CD14-positive monocyte (primary cell): ENCODE measurements at regions not wholly inside any gene's neighbourhood (a gene's known extent, or its start where the extent isn't known, plus 50 kb on each side); places are given as distances from the start of the nearest gene placed in this dataset.

Experiments used
- DNase-seq, 3 donors: peaks; one replicate each; pipeline ENCODE4 v3.0.0-alpha.2; 2011 to 2022
- H2AFZ ChIP-seq: 2 replicates; pipeline ENCODE4 v1.6.0; 2012; ENCODE audit warnings: mild to moderate bottlenecking, low read depth, low read length, inconsistent platforms; ENCODE audit not compliant: insufficient read depth, poor library complexity, severe bottlenecking
- H3K27ac ChIP-seq, 2 donors: 1 replicate in 1 of 2; 2 replicates in 1 of 2; pipeline ENCODE4 v1.5.1; 2012 to 2013; ENCODE audit warnings: low read length in 2 of 2, control low read depth in 1 of 2, inconsistent platforms in 1 of 2, low read depth in 1 of 2, mild to moderate bottlenecking in 1 of 2
- H3K27me3 ChIP-seq, 2 donors: one replicate each; pipeline versions ENCODE4 v1.6.0 to v1.6.1; 2011 to 2013; ENCODE audit warnings: low read length in 2 of 2; ENCODE audit not compliant: control insufficient read depth in 2 of 2, insufficient read depth in 2 of 2
- H3K36me3 ChIP-seq, 2 donors: replicated peaks in 1 of 2; 1 replicate in 1 of 2; 2 replicates in 1 of 2; pipeline versions ENCODE4 v1.5.1 to v1.6.1; 2012 to 2013; ENCODE audit warnings: low read length in 2 of 2, control low read depth in 1 of 2, inconsistent platforms in 1 of 2, mild to moderate bottlenecking in 1 of 2; ENCODE audit not compliant: insufficient read depth in 2 of 2, control insufficient read depth in 1 of 2
- H3K4me1 ChIP-seq, 2 donors: 1 replicate in 1 of 2; 2 replicates in 1 of 2; pipeline versions ENCODE4 v1.5.1 to v1.6.1; 2012 to 2013; ENCODE audit warnings: low read length in 2 of 2, control low read depth in 1 of 2, inconsistent platforms in 1 of 2, mild to moderate bottlenecking in 1 of 2, moderate library complexity in 1 of 2; ENCODE audit not compliant: insufficient read depth in 2 of 2, control insufficient read depth in 1 of 2
- H3K4me2 ChIP-seq: replicated peaks from 2 replicates; pipeline ENCODE3; 2012; ENCODE audit warnings: low read length, moderate library complexity, mild to moderate bottlenecking; ENCODE audit not compliant: poor library complexity, severe bottlenecking; ENCODE audit errors: extremely low read depth
- H3K4me3 ChIP-seq, 3 experiments: fragments of 200-600 bp in 1 of 3; sonication (generic) in 1 of 3; replicated peaks in 1 of 3; 1 replicate in 2 of 3; 2 replicates in 1 of 3; pipeline ENCODE4 v1.5.1; 2011 to 2013; ENCODE audit warnings: low read length in 3 of 3, mild to moderate bottlenecking in 3 of 3, control low read depth in 2 of 3, low read depth in 2 of 3, inconsistent platforms in 1 of 3, moderate library complexity in 1 of 3
- H3K79me2 ChIP-seq: 2 replicates; pipeline ENCODE4 v1.6.0; 2012; ENCODE audit warnings: mild to moderate bottlenecking, control low read depth, inconsistent platforms, low read length, moderate library complexity; ENCODE audit not compliant: insufficient read depth
- H3K9ac ChIP-seq: 2 replicates; pipeline ENCODE4 v1.6.0; 2017; ENCODE audit warnings: low read length, mild to moderate bottlenecking; ENCODE audit not compliant: insufficient read depth, poor library complexity, severe bottlenecking
- H3K9me3 ChIP-seq, 2 donors: replicated peaks in 1 of 2; 1 replicate in 1 of 2; 2 replicates in 1 of 2; pipeline versions ENCODE4 v1.5.1 to v1.6.1; 2012 to 2013; ENCODE audit warnings: low read length in 2 of 2, control low read depth in 1 of 2; ENCODE audit not compliant: control insufficient read depth in 1 of 2, insufficient read depth in 1 of 2
- H4K20me1 ChIP-seq: 2 replicates; pipeline ENCODE4 v1.6.0; 2012; ENCODE audit warnings: mild to moderate bottlenecking, low read length, control low read depth, moderate library complexity; ENCODE audit not compliant: insufficient read depth
- H3K27ac Mint-ChIP-seq, 7 donors: one replicate each; pipeline ENCODE4 v1.8.0; 2020; ENCODE audit warnings: mild to moderate bottlenecking in 7 of 7, mixed read lengths in 7 of 7, moderate library complexity in 6 of 7, inconsistent platforms in 2 of 7
- H3K27me3 Mint-ChIP-seq, 3 donors: one replicate each; pipeline ENCODE4 v1.8.0; 2021 to 2022; ENCODE audit warnings: low read depth in 3 of 3, mild to moderate bottlenecking in 3 of 3, mixed read lengths in 3 of 3, moderate library complexity in 3 of 3, inconsistent platforms in 1 of 3
- H3K36me3 Mint-ChIP-seq, 2 donors: one replicate each; pipeline ENCODE4 v1.8.0; 2020; ENCODE audit warnings: mixed read lengths in 2 of 2, inconsistent platforms in 1 of 2, mild to moderate bottlenecking in 1 of 2
- H3K4me1 Mint-ChIP-seq: one replicate; pipeline ENCODE4 v1.8.0; 2020; ENCODE audit warnings: mild to moderate bottlenecking, mixed read lengths
- H3K4me3 Mint-ChIP-seq, 2 donors: one replicate each; pipeline ENCODE4 v1.8.0; 2020; ENCODE audit warnings: mild to moderate bottlenecking in 2 of 2, mixed read lengths in 2 of 2, moderate library complexity in 1 of 2
- H3K9me3 Mint-ChIP-seq, 7 donors: one replicate each; pipeline ENCODE4 v1.8.0; 2020 to 2022; ENCODE audit warnings: mixed read lengths in 7 of 7, mild to moderate bottlenecking in 6 of 7, moderate library complexity in 6 of 7, inconsistent platforms in 2 of 7
- CTCF ChIP-seq: fragments of 200-600 bp; IDR thresholded peaks from one replicate; pipeline ENCODE4 v1.8.0; 2022; ENCODE audit warnings: antibody characterized with exemption, mild to moderate bottlenecking
- WGBS: methylation state at CpG from one replicate; pipeline ENCODE4 v1.1.5; 2013; ENCODE audit warnings: missing lambda C conversion rate; ENCODE audit not compliant: insufficient coverage; 5-methylcytosine and 5-hydroxymethylcytosine counted together
- intact Hi-C, 2 donors: fragments of 100-400 bp; cut with micrococcal nuclease; formaldehyde crosslinking; loops; one replicate each; pipeline versions ENCODE4 v1.15.0 to v1.15.1; 2023

GRCh38 chrX:115900425-115900824, 270.1 kb upstream of the AGTR2 start:
- Mint-ChIP-seq H3K4me3 (no peak overlapping the region), H3K4me1 (no peaks in the 10 kb centered on the region), H3K27me3 (peaks cover 0 to 28% (median 0%) of the 10 kb centered on the region in 3 donors), H3K9me3 (peaks cover 15 to 66% (median 26%) of the 10 kb centered on the region in 7 donors), H3K36me3 (peaks cover 0 to 3% of the 10 kb centered on the region in 2 donors), H3K27ac (peak overlapping the region in 1 of 7 donors; percentile 19)
- no peaks in the 10 kb centered on the region for H3K79me2 ChIP-seq
- H3K9me3 ChIP-seq: peaks cover 22 to 75% of the 10 kb centered on the region in 2 donors
- no peak overlapping the region for H3K27ac ChIP-seq
- DNase-seq: no peak
- no peak overlapping the region for H2AFZ ChIP-seq
- H3K27me3 ChIP-seq: no peaks in the 10 kb centered on the region
- intact Hi-C loops: no loop called here
- no peak overlapping the region for H3K4me2 ChIP-seq
- no peaks in the 10 kb centered on the region for H3K36me3 ChIP-seq
- no peaks in the 10 kb centered on the region for H3K4me1 ChIP-seq
- 88% methylated on average over 2 of the region's 4 CpGs for WGBS
- no peak for TF ChIP-seq CTCF
- H3K9ac ChIP-seq: no peak overlapping the region
- no peaks in the 10 kb centered on the region for H4K20me1 ChIP-seq
- H3K4me3 ChIP-seq: no peak overlapping the region

GRCh38 chrX:115901241-115901640, 269.3 kb upstream of the AGTR2 start:
- intact Hi-C loops: no loop called here
- Histone ChIP-seq H3K79me2 (no peaks in the 10 kb centered on the region), H3K9me3 (peaks cover 18 to 71% of the 10 kb centered on the region in 2 donors), H2AFZ (no peak overlapping the region), H3K4me2 (no peak overlapping the region), H3K4me3 (no peak overlapping the region), H3K27me3 (no peaks in the 10 kb centered on the region), H3K4me1 (no peaks in the 10 kb centered on the region), H4K20me1 (no peaks in the 10 kb centered on the region), H3K27ac (no peak overlapping the region), H3K36me3 (no peaks in the 10 kb centered on the region), H3K9ac (no peak overlapping the region)
- Mint-ChIP-seq H3K36me3 (peaks cover 0 to 3% of the 10 kb centered on the region in 2 donors), H3K27ac (no peak overlapping the region), H3K27me3 (peaks cover 0 to 28% (median 0%) of the 10 kb centered on the region in 3 donors), H3K4me1 (no peaks in the 10 kb centered on the region), H3K9me3 (peaks cover 9 to 63% (median 22%) of the 10 kb centered on the region in 7 donors), H3K4me3 (no peak overlapping the region)
- 100% methylated on average over 1 of the region's 3 CpGs for WGBS
- DNase-seq: no peak
- TF ChIP-seq CTCF: no peak
